Epidermal melanocyte (primary cell): ENCODE measurements at regions not wholly inside any gene's neighbourhood (a gene's known extent, or its start where the extent isn't known, plus 50 kb on each side); places are given as distances from the start of the nearest gene placed in this dataset.

Experiments
- DNase-seq: peaks from one replicate; pipeline ENCODE4 v3.0.0; 2011; ENCODE audit warnings: low spot score; ENCODE audit not compliant: insufficient read length

DNA sequence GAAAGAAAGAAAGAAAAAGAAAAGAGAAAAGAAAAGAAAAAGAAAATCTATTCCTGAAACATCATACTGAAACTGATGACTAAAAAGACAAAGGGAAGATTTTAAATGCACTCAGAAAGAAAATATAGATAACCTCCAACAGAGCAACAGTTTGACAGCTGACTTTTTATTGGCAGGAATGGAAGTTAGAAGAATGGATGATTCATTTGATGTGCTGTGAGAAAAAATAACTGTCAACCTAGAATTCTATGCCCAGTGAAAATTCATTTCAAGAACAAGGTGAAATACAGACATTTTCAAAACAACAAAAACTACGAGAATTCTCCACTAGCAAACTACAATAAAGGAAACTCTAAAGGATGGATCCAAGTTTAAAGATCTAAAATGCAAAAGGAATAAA, 50.5 kb upstream of the HSPA12A start:
- DNase-seq = no peak

DNA sequence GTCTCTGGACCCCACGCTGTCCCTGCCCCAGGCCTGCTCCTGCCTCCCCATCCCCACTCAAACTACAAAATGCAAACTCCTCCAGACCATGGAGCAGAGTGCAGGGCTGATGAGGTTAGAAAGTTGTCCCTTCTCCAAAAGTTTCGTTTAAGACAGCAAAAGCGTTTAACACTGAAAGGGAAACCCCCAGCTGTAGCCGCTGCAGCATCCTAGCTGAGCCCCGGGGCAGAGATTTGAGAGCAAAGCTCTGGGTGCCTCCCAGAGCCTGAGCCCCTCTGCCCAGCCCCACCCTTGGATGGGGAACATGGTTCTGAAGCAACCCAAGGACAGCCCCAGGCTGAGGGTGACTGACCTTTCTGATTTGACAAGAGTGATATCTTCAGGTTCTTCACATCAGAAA, 52.8 kb upstream of the ENO4 start:
- DNase-seq = no peak

DNA sequence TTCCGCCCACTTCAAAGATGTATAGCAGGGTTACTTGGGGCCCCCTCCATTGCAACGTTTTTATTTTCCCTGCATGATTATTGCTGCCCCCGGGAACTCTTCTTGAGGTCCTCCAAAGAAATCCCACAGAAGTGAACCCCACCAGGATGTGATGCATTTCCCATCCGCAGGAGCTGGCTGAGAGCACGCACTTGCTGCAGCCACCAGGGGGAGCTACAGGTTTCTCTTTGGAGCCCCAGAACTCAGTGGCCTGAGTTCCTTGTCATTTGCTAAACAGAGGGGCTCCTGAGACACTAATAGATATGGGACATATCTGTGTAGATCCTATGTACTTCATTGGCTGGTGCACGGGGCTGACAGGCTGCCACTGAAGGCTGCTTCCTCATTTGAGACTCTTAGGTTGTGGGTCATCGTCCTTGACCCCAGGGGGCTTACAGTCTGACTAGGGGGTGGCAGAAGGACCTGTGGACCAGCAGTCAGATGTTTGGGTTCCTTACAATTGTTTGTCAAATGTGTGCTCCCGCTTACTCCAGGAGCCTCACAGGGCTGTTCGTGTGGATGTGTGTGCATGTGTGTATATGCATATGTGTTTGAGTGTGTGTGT, 52.3 kb upstream of the ENO4 start:
- DNase-seq = peak; percentile 45

DNA sequence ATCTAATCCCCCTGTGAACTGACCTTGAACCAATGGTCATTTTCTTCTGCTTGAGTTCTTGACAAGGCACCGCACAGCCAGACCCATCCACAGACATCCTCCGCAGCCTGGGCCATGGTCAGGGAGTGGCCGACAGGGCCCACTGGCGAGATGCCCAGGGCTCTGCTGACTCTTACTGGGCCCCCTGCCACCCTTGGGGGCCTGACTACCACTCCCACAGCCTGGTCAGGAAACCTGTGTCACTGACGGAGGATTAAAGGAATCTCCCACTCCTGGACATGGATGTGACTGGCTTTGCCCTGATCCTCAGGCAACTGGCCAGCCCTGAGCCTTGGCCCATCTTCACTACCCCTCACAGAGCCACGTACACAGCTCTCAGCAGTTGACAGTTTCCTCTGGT, 50.4 kb upstream of the ENO4 start:
- DNase-seq = no peak
